ENCODE measurements at regions not wholly inside any gene's neighbourhood (a gene's known extent, or its start where the extent isn't known, plus 50 kb on each side); places are given as distances from the start of the nearest gene placed in this dataset.
"Not testable (repeated sequence)": the region's sequence is repeated elsewhere in the genome, so short reads cannot be mapped to it uniquely, and the experiment has no call there.

DNA sequence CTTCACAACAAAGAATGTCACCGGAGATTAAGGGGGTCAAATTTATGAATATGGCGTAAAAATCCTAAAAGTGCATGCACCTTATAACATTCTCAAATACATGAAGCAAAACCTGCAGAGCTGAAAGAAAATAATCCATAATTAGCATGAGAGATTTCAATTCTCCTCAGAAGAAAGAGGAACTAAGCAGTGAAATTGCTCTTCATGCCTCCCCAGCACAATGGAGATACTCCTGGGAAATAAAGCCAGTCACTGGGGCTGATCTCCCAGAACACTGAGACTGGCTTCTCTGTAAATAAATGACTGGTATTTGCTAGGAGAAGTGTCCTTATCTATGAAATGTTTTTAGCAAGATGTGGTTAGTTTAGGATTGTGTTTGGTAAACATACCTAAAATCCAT is 68.1 kb downstream of the GOLGA6L6 start:
- CTCF ChIA-PET, POLR2A ChIA-PET: not testable (repeated sequence)

DNA sequence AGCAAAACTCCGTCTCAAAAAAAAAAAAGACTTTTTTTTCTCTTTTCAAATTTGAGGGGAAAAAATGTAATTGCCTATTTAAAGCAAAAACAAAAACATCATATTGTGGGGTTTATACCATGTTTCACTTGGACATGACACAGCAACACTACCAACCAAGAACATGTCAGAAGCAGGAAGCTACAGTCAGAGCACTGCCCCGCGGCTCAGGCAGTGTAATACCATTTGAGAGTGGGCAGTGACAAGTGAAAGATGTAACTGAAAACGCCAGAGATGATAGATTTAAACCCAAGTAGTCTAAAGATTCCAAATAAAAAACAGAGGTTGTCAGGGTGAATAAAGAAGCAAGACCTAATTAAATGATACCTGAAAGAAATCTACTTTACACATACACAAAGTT is 68.6 kb downstream of the GOLGA6L6 start:
- CTCF ChIA-PET = not testable (repeated sequence)

DNA sequence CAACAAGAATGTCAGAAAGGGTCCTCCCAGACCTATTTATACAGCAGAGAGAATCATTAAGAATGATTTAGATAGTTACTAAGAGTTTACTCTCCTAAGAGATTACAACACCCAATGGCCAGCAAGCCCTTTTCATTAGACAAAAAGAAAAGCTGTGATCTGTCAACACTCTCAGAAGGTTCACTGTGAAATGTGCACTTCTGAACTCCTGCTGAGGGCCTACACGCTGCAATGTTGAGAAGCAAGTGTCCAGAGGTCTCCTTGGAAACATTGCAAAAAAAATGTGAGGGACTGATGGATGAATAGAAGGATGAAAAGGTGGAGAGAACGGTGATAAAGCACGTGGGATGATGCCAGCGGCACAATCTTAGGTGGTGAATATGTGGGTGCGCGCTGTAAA is 70.8 kb downstream of the GOLGA6L6 start:
- POLR2A ChIA-PET, CTCF ChIA-PET: not testable (repeated sequence)

More for the DNA sequence above, 68.6 kb downstream of the GOLGA6L6 start:
- POLR2A ChIA-PET = not testable (repeated sequence)

GRCh38 chr15:20441138-20441537 is 100.5 kb downstream of the GOLGA6L6 start:
- CTCF ChIA-PET, POLR2A ChIA-PET: not testable (repeated sequence)

DNA sequence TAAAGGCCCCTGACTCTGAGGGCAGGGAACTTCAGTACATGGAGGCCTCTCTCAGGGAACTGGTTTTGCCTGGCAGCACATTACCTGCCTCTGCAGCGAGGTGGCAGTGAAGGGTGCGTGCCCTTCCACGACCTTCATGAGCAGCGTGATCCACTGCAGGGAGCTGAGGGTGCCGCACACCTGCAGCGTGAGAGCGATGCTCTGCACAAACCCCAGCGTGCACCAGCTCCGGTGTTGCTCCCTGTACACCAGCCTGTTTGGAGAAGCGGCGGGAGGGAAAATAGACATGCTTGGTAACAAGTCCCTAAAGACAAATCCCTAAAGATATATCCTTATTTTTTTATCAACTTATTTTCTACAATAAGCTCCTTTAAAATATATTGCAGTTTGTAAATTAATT is 101.2 kb downstream of the GOLGA6L6 start:
- CTCF ChIA-PET, POLR2A ChIA-PET: not testable (repeated sequence)

DNA sequence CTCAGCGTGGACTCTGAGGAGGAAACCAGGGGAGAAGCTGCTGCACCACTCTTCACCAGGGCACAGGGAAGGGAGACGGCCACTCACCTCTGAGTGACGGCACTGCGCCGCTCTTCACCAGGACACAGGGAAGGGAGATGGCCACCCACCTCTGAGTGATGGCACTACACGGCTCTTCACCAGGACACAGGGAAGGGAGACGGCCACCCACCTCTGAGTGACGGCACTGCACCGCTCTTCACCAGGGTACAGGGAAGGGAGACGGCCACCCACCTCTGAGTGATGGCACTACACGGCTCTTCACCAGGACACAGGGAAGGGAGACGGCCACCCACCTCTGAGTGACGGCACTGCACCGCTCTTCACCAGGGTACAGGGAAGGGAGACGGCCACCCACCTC is 102.5 kb downstream of the GOLGA6L6 start:
- CTCF ChIA-PET, POLR2A ChIA-PET: not testable (repeated sequence)

- POLR2A ChIA-PET, CTCF ChIA-PET: not testable (repeated sequence)
Observed at GRCh38 chr15:20438255-20438654, 103.3 kb downstream of the GOLGA6L6 start.

GRCh38 chr15:20433468-20433867 is 108.1 kb downstream of the GOLGA6L6 start:
- POLR2A ChIA-PET, CTCF ChIA-PET: not testable (repeated sequence)

DNA sequence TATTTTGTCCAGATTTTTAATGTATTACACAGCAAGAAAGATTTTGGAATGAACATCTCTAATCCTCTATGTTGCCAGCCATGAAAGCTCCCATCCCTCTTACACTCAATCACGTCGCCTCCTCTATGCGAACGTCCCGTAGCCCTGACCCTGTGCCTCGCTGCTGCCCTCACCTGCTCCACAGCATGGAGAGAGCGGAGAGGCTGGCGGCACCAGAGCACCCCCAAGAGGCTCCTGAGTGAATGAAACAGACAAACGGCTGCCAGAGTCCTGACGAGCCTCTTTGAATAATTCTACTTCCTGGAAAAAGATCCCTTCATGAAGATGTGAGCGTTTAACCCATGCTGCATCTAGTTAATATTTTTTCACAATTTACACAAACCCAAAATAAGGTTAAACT is 111.1 kb downstream of the GOLGA6L6 start:
- POLR2A ChIA-PET, CTCF ChIA-PET: not testable (repeated sequence)

DNA sequence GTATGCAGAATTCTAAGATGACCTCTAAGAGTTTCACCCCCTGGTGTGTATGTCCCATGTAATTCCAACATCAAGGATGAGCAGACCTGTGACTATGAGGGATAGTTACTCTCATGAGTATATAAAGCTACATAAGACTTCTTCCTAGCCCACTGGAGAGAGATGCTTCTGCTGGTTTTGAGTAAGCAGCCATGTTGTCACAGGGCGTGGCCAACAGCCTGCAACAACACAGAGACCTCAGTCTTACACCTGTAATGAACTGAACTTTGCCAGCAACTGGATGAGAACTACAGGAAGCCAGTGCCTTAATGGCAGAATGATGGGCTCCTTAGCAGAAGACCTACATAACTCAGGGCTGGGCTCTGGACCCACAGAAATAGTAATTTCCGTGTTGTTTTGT is 120.9 kb downstream of the GOLGA6L6 start:
- POLR2A ChIA-PET, CTCF ChIA-PET: not testable (repeated sequence)

DNA sequence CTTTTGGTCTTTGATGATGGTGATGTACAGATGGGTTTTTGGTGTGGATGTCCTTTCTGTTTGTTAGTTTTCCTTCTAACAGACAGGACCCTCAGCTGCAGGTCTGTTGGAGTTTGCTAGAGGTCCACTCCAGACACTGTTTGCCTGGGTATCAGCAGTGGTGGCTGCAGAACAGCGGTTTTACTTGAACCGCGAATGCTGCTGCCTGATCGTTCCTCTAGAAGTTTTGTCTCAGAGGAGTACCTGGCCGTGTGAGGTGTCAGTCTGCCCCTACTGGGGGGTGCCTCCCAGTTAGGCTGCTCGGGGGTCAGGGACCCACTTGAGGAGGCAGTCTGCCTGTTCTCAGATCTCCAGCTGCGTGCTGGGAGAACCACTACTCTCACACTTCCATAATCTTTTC is 125.0 kb downstream of the GOLGA6L6 start:
- POLR2A ChIA-PET, CTCF ChIA-PET: not testable (repeated sequence)

DNA sequence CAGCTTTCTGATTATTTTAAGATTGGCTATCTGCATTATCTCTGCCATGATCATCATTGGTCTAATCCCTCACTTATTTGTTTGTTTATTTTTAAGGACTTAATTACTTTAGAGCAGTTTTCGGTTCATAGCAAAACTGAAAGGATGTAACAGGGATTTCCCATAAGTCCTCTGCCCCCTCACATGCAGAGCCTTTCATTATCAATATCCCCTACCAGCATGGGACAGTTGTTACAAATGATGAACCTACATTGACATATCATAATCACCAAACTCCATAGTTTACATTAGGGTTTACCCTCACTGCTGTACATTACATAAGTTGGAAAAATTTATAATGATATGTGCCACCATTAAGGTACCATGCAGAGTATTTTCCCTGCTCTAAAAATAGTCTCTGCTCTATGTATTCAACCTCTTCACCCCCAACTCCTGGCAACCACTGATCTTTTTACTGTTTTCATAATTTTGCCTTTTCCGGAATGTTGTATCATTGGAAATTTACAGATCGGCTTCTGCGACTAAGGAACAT is 131.9 kb downstream of the GOLGA6L6 start:
- CTCF ChIA-PET = interaction anchor here (0.5 kb wide), 1 partner anchor 55 kb away, joined by 3 read pairs; no protein-coding TSS in a partner anchor
- POLR2A ChIA-PET = not testable (repeated sequence)

DNA sequence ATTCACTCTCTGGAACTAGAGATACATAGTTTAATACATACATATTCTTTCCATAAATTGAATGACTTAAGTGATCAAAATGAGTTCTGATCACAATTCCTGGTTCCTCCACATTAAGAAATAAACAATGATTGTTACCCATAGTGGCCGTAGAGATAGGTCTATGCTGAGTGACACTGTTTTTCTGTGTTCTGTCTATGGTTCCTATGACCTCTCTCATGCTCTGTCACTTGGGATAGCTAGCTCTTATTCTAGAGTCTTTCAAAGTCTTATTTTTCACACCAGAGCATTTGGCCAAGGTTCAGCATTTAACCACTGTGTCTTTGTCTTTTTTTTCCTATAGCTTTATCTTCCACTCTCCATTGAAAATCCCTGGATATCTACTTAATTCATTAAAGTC is 132.4 kb downstream of the GOLGA6L6 start:
- POLR2A ChIA-PET = no interaction called here
- CTCF ChIA-PET = no interaction called here

DNA sequence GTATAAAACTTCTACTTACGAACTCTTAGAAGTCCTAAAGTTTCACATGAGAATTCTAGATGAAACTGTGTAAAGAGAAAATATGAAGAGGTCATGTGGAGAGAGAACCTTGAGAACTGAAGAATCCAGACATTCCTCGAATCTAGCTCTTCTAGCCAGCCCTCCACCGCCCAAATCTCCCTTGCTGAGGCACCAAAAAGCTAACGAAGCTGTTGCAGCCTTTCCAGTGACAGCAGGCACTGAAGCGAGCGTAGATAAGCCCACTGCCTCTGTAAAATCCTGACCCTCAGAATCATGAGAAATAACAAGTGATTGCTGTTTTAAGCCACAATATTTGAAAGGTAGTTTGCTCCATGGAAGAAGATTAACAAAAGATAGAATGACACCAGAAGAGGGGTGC is 134.0 kb downstream of the GOLGA6L6 start:
- POLR2A ChIA-PET = no interaction called here

GRCh38 chr15:20404571-20404970 is 137.0 kb downstream of the GOLGA6L6 start:
- POLR2A ChIA-PET, CTCF ChIA-PET: not testable (repeated sequence)

More for the DNA sequence above, 134.0 kb downstream of the GOLGA6L6 start:
- CTCF ChIA-PET = no interaction called here

DNA sequence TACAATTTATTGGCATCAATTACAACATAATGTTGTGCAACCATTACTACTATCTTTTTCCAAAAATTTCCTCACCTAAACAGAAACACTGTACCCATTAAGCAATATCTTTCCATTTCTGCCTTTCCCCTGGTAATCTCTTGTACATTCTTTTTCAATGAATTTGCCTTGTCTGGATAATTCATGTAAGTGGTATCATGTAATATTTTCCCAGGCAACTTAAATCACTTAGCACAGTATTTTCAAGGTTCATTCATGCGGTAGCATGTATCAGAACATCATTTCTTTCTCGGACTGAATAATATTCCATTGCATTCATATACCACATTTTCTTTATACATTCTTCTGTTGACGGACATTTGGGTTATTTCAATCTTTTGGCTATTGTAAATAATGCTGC is 139.0 kb downstream of the GOLGA6L6 start:
- POLR2A ChIA-PET = not testable (repeated sequence)

GRCh38 chr15:20401058-20401457 is 140.5 kb downstream of the GOLGA6L6 start:
- POLR2A ChIA-PET, CTCF ChIA-PET: not testable (repeated sequence)

More for the DNA sequence above, 139.0 kb downstream of the GOLGA6L6 start:
- CTCF ChIA-PET = not testable (repeated sequence)

GRCh38 chr15:20398680-20399079 is 142.9 kb downstream of the GOLGA6L6 start:
- POLR2A ChIA-PET, CTCF ChIA-PET: not testable (repeated sequence)

- CTCF ChIA-PET = interaction anchor here (1.0 kb wide), 1 partner anchor 31 kb away, joined by 3 read pairs; no protein-coding TSS in a partner anchor
- POLR2A ChIA-PET = not testable (repeated sequence)
Observed at GRCh38 chr15:20388161-20388560, 153.4 kb downstream of the GOLGA6L6 start.

DNA sequence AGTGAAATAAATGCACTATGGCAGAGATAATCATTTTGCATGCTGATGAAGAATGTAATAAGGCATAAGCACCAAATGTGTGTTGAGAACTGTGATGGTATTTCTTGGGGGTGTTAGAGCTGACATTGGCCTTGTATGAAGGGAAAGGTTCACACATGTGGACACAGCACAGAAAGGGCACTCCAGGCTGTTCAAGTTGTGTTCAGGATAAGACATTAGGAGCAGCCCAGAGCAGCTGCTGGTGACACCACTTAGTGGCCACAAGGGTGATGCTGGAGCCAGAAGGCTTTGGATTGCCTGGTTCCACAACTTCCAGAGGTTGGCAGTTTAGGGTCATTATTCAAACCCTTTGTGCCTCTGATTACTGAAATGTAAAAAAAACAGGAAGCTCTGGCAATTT is 155.4 kb downstream of the GOLGA6L6 start:
- POLR2A ChIA-PET = no interaction called here
- CTCF ChIA-PET = no interaction called here

DNA sequence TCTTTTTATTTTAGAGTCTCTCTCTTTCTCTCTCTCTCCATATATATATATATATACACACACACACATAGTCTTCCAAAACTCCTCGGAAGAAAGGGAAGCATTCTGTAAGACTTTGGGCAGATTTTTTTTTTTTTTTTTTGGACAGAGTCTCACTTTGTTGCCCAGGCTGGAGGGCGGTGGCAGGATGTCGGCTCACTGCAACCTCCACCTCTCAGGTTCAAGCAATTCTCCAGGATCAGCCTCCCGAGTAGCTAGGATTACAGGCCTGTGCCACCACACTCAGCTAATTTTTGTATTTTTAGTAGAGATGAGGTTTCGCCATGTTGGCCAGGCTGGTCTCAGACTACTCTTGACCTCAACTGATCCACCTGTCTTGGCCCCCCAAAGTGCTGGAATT is 161.4 kb downstream of the GOLGA6L6 start:
- POLR2A ChIA-PET, CTCF ChIA-PET: not testable (repeated sequence)

- POLR2A ChIA-PET = no interaction called here
- CTCF ChIA-PET = no interaction called here
Observed at GRCh38 chr15:20376872-20377271, 164.7 kb downstream of the GOLGA6L6 start.

DNA sequence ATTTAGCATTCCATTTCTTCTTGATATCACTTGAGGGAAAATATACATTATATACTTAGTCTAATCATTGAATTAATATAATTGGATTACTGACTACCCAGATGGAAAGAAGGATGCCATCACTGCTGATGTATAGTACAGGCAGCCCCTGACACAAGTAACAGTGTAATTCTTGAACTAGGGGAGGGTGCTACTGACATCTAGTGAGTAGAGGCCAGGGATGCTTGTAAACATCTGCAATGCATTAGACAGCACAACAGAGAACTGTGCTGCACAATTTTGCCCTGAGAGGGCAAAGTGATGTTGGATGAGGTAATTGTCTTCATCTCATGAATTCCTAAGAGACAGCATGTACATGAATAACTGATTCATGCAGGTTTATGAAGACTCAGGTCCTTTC is 169.2 kb downstream of the GOLGA6L6 start:
- CTCF ChIA-PET = interaction anchor here (1.9 kb wide), 1 partner anchor 16 kb away, joined by 7 read pairs; no protein-coding TSS in a partner anchor
- POLR2A ChIA-PET = not testable (repeated sequence)

Measured in activated CD8-positive, alpha-beta memory T cell treated with anti-CD3 and anti-CD28 coated beads for 36 hours (primary cell).